Endothelial cell of umbilical vein (primary cell): ENCODE measurements at regions not wholly inside any gene's neighbourhood (a gene's known extent, or its start where the extent isn't known, plus 50 kb on each side); places are given as distances from the start of the nearest gene placed in this dataset.

Experiments
- BruUV-seq: library from RNA; stranded (reverse); fragments of 400-500 nt; replicated peaks from 2 replicates; lab custom pipeline; 2021; lab: Mats Ljungman, UMichigan
- CTCF ChIA-PET: fragments of 300-600, 350-600 bp; sonication (Branson Sonifier 250); formaldehyde crosslinking; loops from one replicate; lab custom pipeline; 2021; ENCODE audit warnings: antibody characterized with exemption, inconsistent platforms; lab: Charles Lee
- POLR2A ChIA-PET: fragments of 300-600, 350-600 bp; sonication (Branson Sonifier 250); formaldehyde crosslinking; loops from one replicate; lab custom pipeline; 2021; ENCODE audit warnings: antibody characterized with exemption, inconsistent platforms; lab: Charles Lee
- DNase-seq: peaks from one replicate; pipeline ENCODE4 v3.0.0-alpha.2; 2011; ENCODE audit warnings: low read depth, low spot score
- FAIRE-seq: peaks from 2 replicates; lab custom pipeline; 2011; peaks lifted over from hg19 to GRCh38; lab: Jason Lieb, UNC
- H2AFZ ChIP-seq: 2 replicates; pipeline ENCODE4 v1.6.0; 2012; ENCODE audit warnings: low read depth, low read length, control low read depth, inconsistent platforms
- H3K27ac ChIP-seq: 2 replicates; pipeline ENCODE4 v1.5.1; 2011; ENCODE audit warnings: low read depth, mild to moderate bottlenecking, control low read depth, low read length, moderate library complexity; ENCODE audit not compliant: insufficient read depth
- H3K27me3 ChIP-seq, 2 experiments: 2 replicates each; pipeline versions ENCODE4 v1.6.0 to v1.6.1; 2011; ENCODE audit warnings: low read length in 2 of 2, mixed read lengths in 1 of 2; ENCODE audit not compliant: control insufficient read depth in 2 of 2, insufficient read depth in 2 of 2
- H3K36me3 ChIP-seq, 2 experiments: 2 replicates in 1 of 2; 3 replicates in 1 of 2; pipeline ENCODE4 v1.5.1; 2011; ENCODE audit warnings: low read length in 2 of 2, mild to moderate bottlenecking in 1 of 2, moderate library complexity in 1 of 2; ENCODE audit not compliant: control insufficient read depth in 2 of 2, insufficient read depth in 2 of 2; ENCODE audit errors: extremely low read depth in 1 of 2
- H3K4me1 ChIP-seq: 3 replicates; pipeline ENCODE4 v1.5.1; 2011; ENCODE audit warnings: mild to moderate bottlenecking, low read length; ENCODE audit not compliant: control insufficient read depth, insufficient read depth; ENCODE audit errors: extremely low read depth
- H3K4me2 ChIP-seq: 2 replicates; pipeline ENCODE4 v1.6.1; 2011; ENCODE audit warnings: low read length, control low read depth, mixed read lengths; ENCODE audit not compliant: insufficient read depth
- H3K4me3 ChIP-seq, 3 experiments: fragments of 200-600 bp in 1 of 3; sonication (generic), shearing (Covaris generic) in 1 of 3; replicated peaks in 1 of 3; 2 replicates each; pipeline ENCODE4 v1.5.1; 2011 to 2016; ENCODE audit warnings: control low read depth in 3 of 3, low read length in 3 of 3, mild to moderate bottlenecking in 2 of 3, inconsistent platforms in 1 of 3, low read depth in 1 of 3, moderate library complexity in 1 of 3; ENCODE audit not compliant: insufficient read depth in 1 of 3
- H3K79me2 ChIP-seq: 2 replicates; pipeline ENCODE4 v1.6.0; 2012; ENCODE audit warnings: low read length, inconsistent platforms; ENCODE audit not compliant: control insufficient read depth, insufficient read depth
- H3K9ac ChIP-seq: replicated peaks from 2 replicates; pipeline ENCODE3; 2011; ENCODE audit warnings: low read length, control low read depth; ENCODE audit not compliant: insufficient read depth; ENCODE audit errors: extremely low read depth
- H3K9me1 ChIP-seq: replicated peaks from 3 replicates; pipeline ENCODE4 v1.6.0; 2011; ENCODE audit warnings: mild to moderate bottlenecking, low read length; ENCODE audit not compliant: control insufficient read depth, insufficient read depth; ENCODE audit errors: extremely low read depth
- H3K9me3 ChIP-seq: replicated peaks from 2 replicates; pipeline ENCODE4 v1.5.1; 2012; ENCODE audit warnings: low read length, inconsistent platforms; ENCODE audit not compliant: control insufficient read depth, insufficient read depth
- H4K20me1 ChIP-seq: replicated peaks from 2 replicates; pipeline ENCODE3; 2011; ENCODE audit warnings: mild to moderate bottlenecking, low read length; ENCODE audit not compliant: control insufficient read depth, insufficient read depth; ENCODE audit errors: extremely low read depth
- EZH2 ChIP-seq: IDR thresholded peaks from 2 replicates; pipeline ENCODE4 v1.6.1; 2012; ENCODE audit warnings: borderline replicate concordance, low read depth, mild to moderate bottlenecking, moderate library complexity, low read length, inconsistent platforms; ENCODE audit not compliant: severe bottlenecking
- FOS ChIP-seq: IDR thresholded peaks from 2 replicates; pipeline ENCODE4 v1.6.1; 2011; ENCODE audit warnings: mild to moderate bottlenecking, low read length, moderate library complexity, borderline replicate concordance; ENCODE audit not compliant: insufficient read depth
- GATA2 ChIP-seq: IDR thresholded peaks from 2 replicates; pipeline ENCODE4 v1.7.0; 2011; ENCODE audit warnings: low read depth, mild to moderate bottlenecking, moderate library complexity, mixed read lengths, low read length; ENCODE audit not compliant: insufficient read length, insufficient read depth
- JUN ChIP-seq: IDR thresholded peaks from 2 replicates; pipeline ENCODE4 v1.6.1; 2011; ENCODE audit warnings: borderline replicate concordance, low read depth; ENCODE audit not compliant: insufficient read length, insufficient read depth
- MAX ChIP-seq: IDR thresholded peaks from 2 replicates; pipeline ENCODE4 v1.6.1; 2011; ENCODE audit not compliant: insufficient read depth, insufficient read length
- MYC ChIP-seq: IDR thresholded peaks from one replicate; pipeline ENCODE4 v1.6.1; 2011; ENCODE audit warnings: mild to moderate bottlenecking, low read depth, low read length
- POLR2A ChIP-seq: IDR thresholded peaks from 2 replicates; pipeline ENCODE4 v1.6.1; 2012; ENCODE audit warnings: low read depth, mild to moderate bottlenecking, control low read depth, low read length
- POLR2AphosphoS5 ChIP-seq: IDR thresholded peaks from 2 replicates; pipeline ENCODE4 v1.6.1; 2012; ENCODE audit warnings: low read depth, mild to moderate bottlenecking, control low read depth, low read length, moderate library complexity; ENCODE audit not compliant: insufficient read depth
- dilution Hi-C: fragments of 300-500 bp; cut with MboI; formaldehyde crosslinking; loops from one replicate; pipeline ENCODE4 v1.15.0; 2019; ENCODE audit warnings: low sequenced_read_pairs; ENCODE audit not compliant: extremely low pct_ligation_motif_present
- intact Hi-C: fragments of 100-400 bp; cut with micrococcal nuclease; formaldehyde crosslinking; loops from one replicate; pipeline ENCODE4 v1.10.0; 2022
- TF ChIP-seq, protein P1 (sequence below), 2 donors: IDR thresholded peaks; 1 replicate in 1 of 2; 2 replicates in 1 of 2; pipeline ENCODE4 v1.5.1; 2011; ENCODE audit warnings: low read length in 2 of 2, mild to moderate bottlenecking in 2 of 2, moderate library complexity in 2 of 2, control low read depth in 1 of 2, inconsistent platforms in 1 of 2, low read depth in 1 of 2; ENCODE audit not compliant: insufficient read depth in 1 of 2; ENCODE audit errors: extremely low read depth in 1 of 2

GRCh38 chr10:120076996-120077706 is 184.6 kb downstream of the SEC23IP start:
- no TSS peak for BruUV-seq
- no peaks in the 10 kb centered on the region for H4K20me1 ChIP-seq
- TF ChIP-seq MYC (no peak), FOS (no peak), POLR2A (no peak), GATA2 (no peak), EZH2 (no peak), POLR2AphosphoS5 (no peak), MAX (no peak), JUN (no peak)
- TF ChIP-seq, protein P1, sequence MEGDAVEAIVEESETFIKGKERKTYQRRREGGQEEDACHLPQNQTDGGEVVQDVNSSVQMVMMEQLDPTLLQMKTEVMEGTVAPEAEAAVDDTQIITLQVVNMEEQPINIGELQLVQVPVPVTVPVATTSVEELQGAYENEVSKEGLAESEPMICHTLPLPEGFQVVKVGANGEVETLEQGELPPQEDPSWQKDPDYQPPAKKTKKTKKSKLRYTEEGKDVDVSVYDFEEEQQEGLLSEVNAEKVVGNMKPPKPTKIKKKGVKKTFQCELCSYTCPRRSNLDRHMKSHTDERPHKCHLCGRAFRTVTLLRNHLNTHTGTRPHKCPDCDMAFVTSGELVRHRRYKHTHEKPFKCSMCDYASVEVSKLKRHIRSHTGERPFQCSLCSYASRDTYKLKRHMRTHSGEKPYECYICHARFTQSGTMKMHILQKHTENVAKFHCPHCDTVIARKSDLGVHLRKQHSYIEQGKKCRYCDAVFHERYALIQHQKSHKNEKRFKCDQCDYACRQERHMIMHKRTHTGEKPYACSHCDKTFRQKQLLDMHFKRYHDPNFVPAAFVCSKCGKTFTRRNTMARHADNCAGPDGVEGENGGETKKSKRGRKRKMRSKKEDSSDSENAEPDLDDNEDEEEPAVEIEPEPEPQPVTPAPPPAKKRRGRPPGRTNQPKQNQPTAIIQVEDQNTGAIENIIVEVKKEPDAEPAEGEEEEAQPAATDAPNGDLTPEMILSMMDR (IDR thresholded peaks at IDR 0.05; ENCODE audit: extremely low read depth in 1 of 2, insufficient read depth in 1 of 2, low read depth in 1 of 2, low read length in 2 of 2), result no peak
- no peak overlapping the region for H3K4me2 ChIP-seq
- DNase-seq, result no peak
- peaks cover 2% of the 10 kb centered on the region for H3K9me1 ChIP-seq
- ChIA-PET CTCF (no interaction called here), POLR2A (no interaction called here)
- H3K36me3 ChIP-seq, result no peaks in the 10 kb centered on the region
- H3K9me3 ChIP-seq, result no peaks in the 10 kb centered on the region
- dilution Hi-C loops, result no loop called here
- no peak for FAIRE-seq
- no peak overlapping the region for H3K9ac ChIP-seq
- H2AFZ ChIP-seq, result no peak overlapping the region
- H3K27ac ChIP-seq, result no peak overlapping the region
- no peaks in the 10 kb centered on the region for H3K4me1 ChIP-seq
- H3K79me2 ChIP-seq, result no peaks in the 10 kb centered on the region
- H3K4me3 ChIP-seq, result no peak overlapping the region
- H3K27me3 ChIP-seq, result no peaks in the 10 kb centered on the region
- intact Hi-C loops, result no loop called here
